Panc1 (cell line): ENCODE measurements at regions not wholly inside any gene's neighbourhood (a gene's known extent, or its start where the extent isn't known, plus 50 kb on each side); places are given as distances from the start of the nearest gene placed in this dataset.

ENCODE experiments used
- ATAC-seq: fragments of 200-7000 bp; cut with Tn5 transposase; 2 replicates; pipeline ENCODE4 v1.9.1; 2020; ENCODE audit warnings: mild to moderate bottlenecking, moderate library complexity
- BruUV-seq: library from RNA; stranded (reverse); fragments of 400-500 nt; replicated peaks from 2 replicates; lab custom pipeline; 2021; lab: Mats Ljungman, UMichigan
- CTCF ChIA-PET: fragments of 300-600 bp; sonication (Branson Sonifier 250); formaldehyde crosslinking; loops from one replicate; lab custom pipeline; 2022; ENCODE audit warnings: antibody characterized with exemption; lab: Charles Lee
- POLR2A ChIA-PET: fragments of 300-600 bp; sonication (Branson Sonifier 250); formaldehyde crosslinking; loops from one replicate; lab custom pipeline; 2022; ENCODE audit warnings: antibody characterized with exemption; lab: Charles Lee
- DNase-seq: peaks from one replicate; pipeline ENCODE4 v3.0.0-alpha.2; 2010; ENCODE audit warnings: low read depth, low spot score
- H3K27ac ChIP-seq: 2 replicates; pipeline ENCODE4 v1.5.1; 2011; ENCODE audit warnings: mild to moderate bottlenecking, low read length, inconsistent platforms
- H3K27me3 ChIP-seq: fragments of 200-500 bp; sonication (Bioruptor generic); 2 replicates; pipeline ENCODE4 v1.6.0; 2014; ENCODE audit warnings: low read length, inconsistent platforms; ENCODE audit not compliant: control insufficient read depth, insufficient read depth
- H3K36me3 ChIP-seq: fragments of 200-500 bp; sonication (Bioruptor generic); 2 replicates; pipeline ENCODE4 v1.5.1; 2014; ENCODE audit warnings: inconsistent platforms, mild to moderate bottlenecking, low read length, moderate library complexity; ENCODE audit not compliant: control insufficient read depth, insufficient read depth
- H3K4me1 ChIP-seq: 2 replicates; pipeline ENCODE4 v1.5.1; 2011; ENCODE audit warnings: inconsistent platforms, mild to moderate bottlenecking, low read length, moderate library complexity; ENCODE audit not compliant: control insufficient read depth, insufficient read depth
- H3K4me3 ChIP-seq, 2 experiments: 2 replicates each; pipeline ENCODE4 v1.5.1; 2011 to 2012; ENCODE audit warnings: low read depth in 2 of 2, low read length in 2 of 2, mild to moderate bottlenecking in 2 of 2, inconsistent platforms in 1 of 2, moderate library complexity in 1 of 2
- H3K9me3 ChIP-seq: fragments of 200-500 bp; sonication (Bioruptor generic); 2 replicates; pipeline ENCODE4 v1.5.1; 2014; ENCODE audit warnings: low read depth, mild to moderate bottlenecking, inconsistent platforms, low read length, moderate library complexity; ENCODE audit not compliant: control insufficient read depth, insufficient read depth
- POLR2AphosphoS5 ChIP-seq: IDR thresholded peaks from 2 replicates; pipeline ENCODE4 v1.6.1; 2012; ENCODE audit warnings: mild to moderate bottlenecking, low read depth, low read length, moderate library complexity
- SIN3A ChIP-seq: IDR thresholded peaks from 2 replicates; pipeline ENCODE4 v1.6.1; 2012; ENCODE audit warnings: low read depth, mild to moderate bottlenecking, low read length, moderate library complexity, borderline replicate concordance; ENCODE audit not compliant: insufficient read depth
- TCF7L2 ChIP-seq: IDR thresholded peaks from 2 replicates; pipeline ENCODE4 v1.6.1; 2011; ENCODE audit warnings: mild to moderate bottlenecking, low read depth, low read length, inconsistent platforms
- in situ Hi-C: cut with HindIII; loops from 2 replicates; pipeline ENCODE4 v1.10.0; 2016; ENCODE audit warnings: low sequenced_read_pairs, low pct_unique_long_range_greater_than_20kb
- intact Hi-C: fragments of 100-400 bp; cut with micrococcal nuclease; formaldehyde crosslinking; loops from one replicate; pipeline ENCODE4 v1.10.0; 2022; ENCODE audit not compliant: unreplicated experiment
- TF ChIP-seq, protein P1 (sequence below), 2 experiments: IDR thresholded peaks; 2 replicates each; pipeline ENCODE4 v1.6.1; 2011 to 2012; ENCODE audit warnings: low read depth in 2 of 2, control low read depth in 1 of 2, low read length in 1 of 2, mild to moderate bottlenecking in 1 of 2, moderate library complexity in 1 of 2; ENCODE audit not compliant: insufficient read depth in 1 of 2
- TF ChIP-seq, protein P2 (sequence below): fragments of 450-650 bp; IDR thresholded peaks from 2 replicates; pipeline ENCODE4 v1.5.1; 2017; ENCODE audit warnings: mild to moderate bottlenecking

DNA sequence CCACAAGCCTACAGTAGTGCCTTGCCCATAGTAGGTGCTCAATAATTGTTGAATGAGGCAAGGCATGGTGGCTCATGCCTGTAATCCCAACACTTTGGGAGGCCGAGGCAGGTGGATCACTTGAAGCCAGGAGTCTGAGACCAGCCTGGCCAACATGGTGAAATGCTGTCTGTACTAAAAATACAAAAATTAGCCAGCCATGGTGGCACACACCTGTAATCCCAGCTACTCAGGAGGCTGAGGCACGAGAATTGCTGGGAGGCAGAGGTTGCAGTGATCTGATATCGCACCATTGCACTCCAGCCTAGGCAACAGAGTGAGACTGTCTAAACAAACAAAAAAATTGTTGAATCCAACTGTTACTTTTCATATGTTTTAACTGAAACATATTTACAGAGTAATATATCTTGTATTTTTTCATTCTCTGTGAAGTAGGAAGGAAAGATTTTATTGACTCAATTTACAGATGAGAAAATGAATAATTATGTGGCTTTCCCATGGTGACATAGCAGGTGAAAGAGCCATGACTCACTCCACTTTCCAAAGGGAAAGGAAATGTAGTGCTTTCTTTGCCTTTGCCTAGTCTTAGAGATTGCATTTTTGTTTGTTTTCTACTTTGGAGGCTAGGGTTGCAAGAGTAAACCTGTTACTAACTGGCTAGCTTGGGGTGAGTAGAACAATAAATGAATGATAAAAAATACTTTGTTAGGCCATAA, 95.4 kb upstream of the SLC38A4 start:
- CTCF ChIA-PET, result no interaction called here

DNA sequence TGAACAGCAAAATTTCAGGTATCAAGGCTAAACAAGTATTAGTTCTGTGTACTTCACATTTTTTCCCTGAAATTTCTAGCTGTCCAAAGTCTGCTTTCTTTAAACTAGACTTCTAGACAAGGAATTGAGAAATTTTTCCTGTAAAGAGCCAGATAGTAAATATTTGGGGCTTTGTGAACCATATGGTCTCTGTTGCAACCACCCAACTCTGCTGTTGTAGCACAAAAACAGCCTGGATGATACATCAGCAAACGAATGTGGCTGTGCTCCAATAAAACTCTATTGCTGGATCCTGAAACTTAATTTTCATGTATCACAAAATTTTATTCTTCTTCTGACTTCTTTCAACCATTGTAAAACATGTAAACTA, 96.0 kb upstream of the SLC38A4 start:
- Histone ChIP-seq H3K9me3 (no peaks in the 10 kb centered on the region), H3K4me1 (no peaks in the 10 kb centered on the region), H3K4me3 (no peak overlapping the region), H3K27ac (no peak overlapping the region), H3K36me3 (no peaks in the 10 kb centered on the region), H3K27me3 (no peaks in the 10 kb centered on the region)
- intact Hi-C loops (no loop called here), in situ Hi-C loops (no loop called here)
- TF ChIP-seq TCF7L2 (no peak), POLR2AphosphoS5 (no peak), SIN3A (no peak)
- TF ChIP-seq, protein P1, sequence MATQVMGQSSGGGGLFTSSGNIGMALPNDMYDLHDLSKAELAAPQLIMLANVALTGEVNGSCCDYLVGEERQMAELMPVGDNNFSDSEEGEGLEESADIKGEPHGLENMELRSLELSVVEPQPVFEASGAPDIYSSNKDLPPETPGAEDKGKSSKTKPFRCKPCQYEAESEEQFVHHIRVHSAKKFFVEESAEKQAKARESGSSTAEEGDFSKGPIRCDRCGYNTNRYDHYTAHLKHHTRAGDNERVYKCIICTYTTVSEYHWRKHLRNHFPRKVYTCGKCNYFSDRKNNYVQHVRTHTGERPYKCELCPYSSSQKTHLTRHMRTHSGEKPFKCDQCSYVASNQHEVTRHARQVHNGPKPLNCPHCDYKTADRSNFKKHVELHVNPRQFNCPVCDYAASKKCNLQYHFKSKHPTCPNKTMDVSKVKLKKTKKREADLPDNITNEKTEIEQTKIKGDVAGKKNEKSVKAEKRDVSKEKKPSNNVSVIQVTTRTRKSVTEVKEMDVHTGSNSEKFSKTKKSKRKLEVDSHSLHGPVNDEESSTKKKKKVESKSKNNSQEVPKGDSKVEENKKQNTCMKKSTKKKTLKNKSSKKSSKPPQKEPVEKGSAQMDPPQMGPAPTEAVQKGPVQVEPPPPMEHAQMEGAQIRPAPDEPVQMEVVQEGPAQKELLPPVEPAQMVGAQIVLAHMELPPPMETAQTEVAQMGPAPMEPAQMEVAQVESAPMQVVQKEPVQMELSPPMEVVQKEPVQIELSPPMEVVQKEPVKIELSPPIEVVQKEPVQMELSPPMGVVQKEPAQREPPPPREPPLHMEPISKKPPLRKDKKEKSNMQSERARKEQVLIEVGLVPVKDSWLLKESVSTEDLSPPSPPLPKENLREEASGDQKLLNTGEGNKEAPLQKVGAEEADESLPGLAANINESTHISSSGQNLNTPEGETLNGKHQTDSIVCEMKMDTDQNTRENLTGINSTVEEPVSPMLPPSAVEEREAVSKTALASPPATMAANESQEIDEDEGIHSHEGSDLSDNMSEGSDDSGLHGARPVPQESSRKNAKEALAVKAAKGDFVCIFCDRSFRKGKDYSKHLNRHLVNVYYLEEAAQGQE (IDR thresholded peaks at IDR 0.05; ENCODE audit: insufficient read depth in 1 of 2, low read depth in 2 of 2, low read length in 1 of 2), result no peak
- TF ChIP-seq, protein P2, sequence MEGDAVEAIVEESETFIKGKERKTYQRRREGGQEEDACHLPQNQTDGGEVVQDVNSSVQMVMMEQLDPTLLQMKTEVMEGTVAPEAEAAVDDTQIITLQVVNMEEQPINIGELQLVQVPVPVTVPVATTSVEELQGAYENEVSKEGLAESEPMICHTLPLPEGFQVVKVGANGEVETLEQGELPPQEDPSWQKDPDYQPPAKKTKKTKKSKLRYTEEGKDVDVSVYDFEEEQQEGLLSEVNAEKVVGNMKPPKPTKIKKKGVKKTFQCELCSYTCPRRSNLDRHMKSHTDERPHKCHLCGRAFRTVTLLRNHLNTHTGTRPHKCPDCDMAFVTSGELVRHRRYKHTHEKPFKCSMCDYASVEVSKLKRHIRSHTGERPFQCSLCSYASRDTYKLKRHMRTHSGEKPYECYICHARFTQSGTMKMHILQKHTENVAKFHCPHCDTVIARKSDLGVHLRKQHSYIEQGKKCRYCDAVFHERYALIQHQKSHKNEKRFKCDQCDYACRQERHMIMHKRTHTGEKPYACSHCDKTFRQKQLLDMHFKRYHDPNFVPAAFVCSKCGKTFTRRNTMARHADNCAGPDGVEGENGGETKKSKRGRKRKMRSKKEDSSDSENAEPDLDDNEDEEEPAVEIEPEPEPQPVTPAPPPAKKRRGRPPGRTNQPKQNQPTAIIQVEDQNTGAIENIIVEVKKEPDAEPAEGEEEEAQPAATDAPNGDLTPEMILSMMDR, result no peak
- ChIA-PET CTCF (no interaction called here), POLR2A (no interaction called here)
- BruUV-seq, result no TSS peak
- ATAC-seq (no peak), DNase-seq (no peak)

More for the DNA sequence above, 95.4 kb upstream of the SLC38A4 start:
- no peak for TF ChIP-seq POLR2AphosphoS5
- TF ChIP-seq, protein P1 (IDR thresholded peaks at IDR 0.05; ENCODE audit: insufficient read depth in 1 of 2, low read depth in 2 of 2, low read length in 1 of 2), result no peak
- TF ChIP-seq, protein P2, result no peak
- no peak for TF ChIP-seq TCF7L2
- no peak for TF ChIP-seq SIN3A
- POLR2A ChIA-PET, result no interaction called here
- BruUV-seq, result no TSS peak
- H3K4me3 ChIP-seq, result no peak overlapping the region
- H3K4me1 ChIP-seq, result no peaks in the 10 kb centered on the region
- no peaks in the 10 kb centered on the region for H3K9me3 ChIP-seq
- ATAC-seq (no peak), DNase-seq (no peak)
- intact Hi-C loops (no loop called here), in situ Hi-C loops (no loop called here)
- no peaks in the 10 kb centered on the region for H3K27me3 ChIP-seq
- H3K36me3 ChIP-seq, result no peaks in the 10 kb centered on the region
- no peak overlapping the region for H3K27ac ChIP-seq
